Neural crest cell (in vitro differentiated cells): ENCODE measurements at regions not wholly inside any gene's neighbourhood (a gene's known extent, or its start where the extent isn't known, plus 50 kb on each side); places are given as distances from the start of the nearest gene placed in this dataset.

ENCODE experiments used
- DNase-seq: peaks from one replicate; pipeline ENCODE4 v3.0.0; 2021; ENCODE audit warnings: low read depth, mixed read lengths, low spot score
- H3K27ac Mint-ChIP-seq: one replicate; pipeline ENCODE4 v1.8.0; 2021; ENCODE audit warnings: mild to moderate bottlenecking, mixed read lengths; ENCODE audit not compliant: unreplicated experiment
- H3K27me3 Mint-ChIP-seq: 2 replicates; pipeline ENCODE4 v1.8.0; 2021; ENCODE audit warnings: low read depth, mild to moderate bottlenecking, mixed read lengths
- H3K36me3 Mint-ChIP-seq: 2 replicates; pipeline ENCODE4 v1.8.0; 2021; ENCODE audit warnings: low read depth, mild to moderate bottlenecking, mixed read lengths
- H3K4me1 Mint-ChIP-seq: 2 replicates; pipeline ENCODE4 v1.8.0; 2021; ENCODE audit warnings: mixed read lengths
- H3K4me3 Mint-ChIP-seq: one replicate; pipeline ENCODE4 v1.8.0; 2021; ENCODE audit warnings: mild to moderate bottlenecking, mixed read lengths
- H3K9me3 Mint-ChIP-seq: 2 replicates; pipeline ENCODE4 v1.8.0; 2021; ENCODE audit warnings: mixed read lengths
- CTCF ChIP-seq: fragments of 200-600 bp; sonication (generic); conservative IDR thresholded peaks from 2 replicates; pipeline ENCODE4 v1.5.0; 2021; ENCODE audit warnings: antibody characterized with exemption, mild to moderate bottlenecking

- DNase-seq, result no peak
- H3K27me3 Mint-ChIP-seq, result no peaks in the 10 kb centered on the region
- no peaks in the 10 kb centered on the region for H3K36me3 Mint-ChIP-seq
- H3K9me3 Mint-ChIP-seq, result no peaks in the 10 kb centered on the region
- H3K27ac Mint-ChIP-seq, result no peak overlapping the region
- TF ChIP-seq CTCF, result no peak
- no peak overlapping the region for H3K4me3 Mint-ChIP-seq
- H3K4me1 Mint-ChIP-seq, result no peaks in the 10 kb centered on the region
These were observed 466.8 kb upstream of the SMIM31 start for GRCh38 chr4:164287173-164287572.

- Mint-ChIP-seq H3K36me3 (no peaks in the 10 kb centered on the region), H3K27me3 (no peaks in the 10 kb centered on the region), H3K4me1 (no peaks in the 10 kb centered on the region), H3K27ac (no peak overlapping the region), H3K9me3 (no peaks in the 10 kb centered on the region), H3K4me3 (no peak overlapping the region)
- TF ChIP-seq CTCF, result no peak
- DNase-seq, result no peak
These were observed 465.4 kb upstream of the SMIM31 start for GRCh38 chr4:164288578-164288977.

- TF ChIP-seq CTCF, result no peak
- H3K4me3 Mint-ChIP-seq, result no peak overlapping the region
- no peak overlapping the region for H3K27ac Mint-ChIP-seq
- H3K4me1 Mint-ChIP-seq, result no peaks in the 10 kb centered on the region
- no peaks in the 10 kb centered on the region for H3K9me3 Mint-ChIP-seq
- no peak for DNase-seq
- H3K27me3 Mint-ChIP-seq, result no peaks in the 10 kb centered on the region
- no peaks in the 10 kb centered on the region for H3K36me3 Mint-ChIP-seq
These were observed 460.7 kb upstream of the SMIM31 start for GRCh38 chr4:164293203-164293602.

GRCh38 chr4:164293743-164294142 lies 460.2 kb upstream of the SMIM31 start:
- Mint-ChIP-seq H3K27ac (no peak overlapping the region), H3K4me3 (no peak overlapping the region), H3K27me3 (no peaks in the 10 kb centered on the region), H3K4me1 (no peaks in the 10 kb centered on the region), H3K9me3 (no peaks in the 10 kb centered on the region), H3K36me3 (no peaks in the 10 kb centered on the region)
- TF ChIP-seq CTCF, result no peak
- DNase-seq, result no peak

GRCh38 chr4:164301430-164301829 lies 452.5 kb upstream of the SMIM31 start:
- no peak for TF ChIP-seq CTCF
- Mint-ChIP-seq H3K27me3 (no peaks in the 10 kb centered on the region), H3K27ac (no peak overlapping the region)

GRCh38 chr4:164304101-164304639 lies 449.8 kb upstream of the SMIM31 start:
- H3K9me3 Mint-ChIP-seq, result no peaks in the 10 kb centered on the region
- H3K36me3 Mint-ChIP-seq, result no peaks in the 10 kb centered on the region
- DNase-seq, result no peak
- no peak overlapping the region for H3K27ac Mint-ChIP-seq
- H3K4me3 Mint-ChIP-seq, result no peak overlapping the region
- no peak for TF ChIP-seq CTCF
- no peaks in the 10 kb centered on the region for H3K27me3 Mint-ChIP-seq
- H3K4me1 Mint-ChIP-seq, result no peaks in the 10 kb centered on the region

More at GRCh38 chr4:164301430-164301829, 452.5 kb upstream of the SMIM31 start:
- Mint-ChIP-seq H3K4me1 (no peaks in the 10 kb centered on the region), H3K36me3 (no peaks in the 10 kb centered on the region), H3K9me3 (no peaks in the 10 kb centered on the region), H3K4me3 (no peak overlapping the region)
- no peak for DNase-seq
